ENCODE measurements at regions not wholly inside any gene's neighbourhood (a gene's known extent, or its start where the extent isn't known, plus 50 kb on each side); places are given as distances from the start of the nearest gene placed in this dataset.
"Not testable (repeated sequence)": the region's sequence is repeated elsewhere in the genome, so short reads cannot be mapped to it uniquely, and the experiment has no call there.

GRCh38 chr4:14364953-14365536 lies 637.2 kb upstream of the CPEB2 start:
- DNase-seq (ENCODE audit: low read depth in 3 of 3) = no peak

GRCh38 chr4:14368391-14368790 lies 633.9 kb upstream of the CPEB2 start:
- no peak for DNase-seq (ENCODE audit: low read depth in 3 of 3)

GRCh38 chr4:14371131-14371530 lies 631.1 kb upstream of the CPEB2 start:
- DNase-seq (ENCODE audit: low read depth in 3 of 3) = no peak

- DNase-seq (ENCODE audit: low read depth in 3 of 3) = no peak
These were observed 626.5 kb upstream of the CPEB2 start for GRCh38 chr4:14375816-14376215.

- no peak for DNase-seq (ENCODE audit: low read depth in 3 of 3)
These were observed 623.1 kb upstream of the CPEB2 start for GRCh38 chr4:14379183-14379582.

- DNase-seq (ENCODE audit: low read depth in 3 of 3) = no peak
These were observed 618.6 kb upstream of the CPEB2 start for GRCh38 chr4:14383652-14384051.

- no peak for DNase-seq (ENCODE audit: low read depth in 3 of 3)
These were observed 617.5 kb upstream of the CPEB2 start for GRCh38 chr4:14384824-14385223.

- no peak for DNase-seq (ENCODE audit: low read depth in 3 of 3)
These were observed 616.1 kb upstream of the CPEB2 start for GRCh38 chr4:14386196-14386595.

- no peak for DNase-seq (ENCODE audit: low read depth in 3 of 3)
These were observed 614.6 kb upstream of the CPEB2 start for GRCh38 chr4:14387647-14388046.

- no peak for DNase-seq (ENCODE audit: low read depth in 3 of 3)
These were observed 609.9 kb upstream of the CPEB2 start for GRCh38 chr4:14392378-14392777.

GRCh38 chr4:14396183-14396582 lies 606.1 kb upstream of the CPEB2 start:
- DNase-seq (ENCODE audit: low read depth in 3 of 3) = no peak

- no peak for DNase-seq (ENCODE audit: low read depth in 3 of 3)
These were observed 602.4 kb upstream of the CPEB2 start for GRCh38 chr4:14399848-14400247.

GRCh38 chr4:14400307-14400706 lies 602.0 kb upstream of the CPEB2 start:
- no peak for DNase-seq (ENCODE audit: low read depth in 3 of 3)

- DNase-seq (ENCODE audit: low read depth in 3 of 3) = no peak
These were observed 599.1 kb upstream of the CPEB2 start for GRCh38 chr4:14403132-14403531.

- no peak for DNase-seq (ENCODE audit: low read depth in 3 of 3)
These were observed 597.6 kb upstream of the CPEB2 start for GRCh38 chr4:14404730-14405129.

GRCh38 chr4:14410516-14410915 lies 591.8 kb upstream of the CPEB2 start:
- DNase-seq (ENCODE audit: low read depth in 3 of 3) = no peak

GRCh38 chr4:14415146-14415545 lies 587.1 kb upstream of the CPEB2 start:
- DNase-seq (ENCODE audit: low read depth in 3 of 3) = no peak

- no peak for DNase-seq (ENCODE audit: low read depth in 3 of 3)
These were observed 582.8 kb upstream of the CPEB2 start for GRCh38 chr4:14419516-14419915.

GRCh38 chr4:14426297-14426696 lies 576.0 kb upstream of the CPEB2 start:
- DNase-seq (ENCODE audit: low read depth in 3 of 3) = not testable (repeated sequence)

- no peak for DNase-seq (ENCODE audit: low read depth in 3 of 3)
These were observed 574.2 kb upstream of the CPEB2 start for GRCh38 chr4:14428125-14428524.

- no peak for DNase-seq (ENCODE audit: low read depth in 3 of 3)
These were observed 570.8 kb upstream of the CPEB2 start for GRCh38 chr4:14431155-14432134.

GRCh38 chr4:14434483-14434882 lies 567.8 kb upstream of the CPEB2 start:
- DNase-seq (ENCODE audit: low read depth in 3 of 3) = no peak

GRCh38 chr4:14434916-14435315 lies 567.4 kb upstream of the CPEB2 start:
- no peak for DNase-seq (ENCODE audit: low read depth in 3 of 3)

Data from stimulated activated CD4-positive, alpha-beta T cell treated with anti-CD3 and anti-CD28 coated beads, TNF-alpha, amount 100 ng/mL, for 4 hours (primary cell).